ENCODE measurements at regions not wholly inside any gene's neighbourhood (a gene's known extent, or its start where the extent isn't known, plus 50 kb on each side); places are given as distances from the start of the nearest gene placed in this dataset.

- TF ChIP-seq ZBTB33 (IDR thresholded peaks at IDR 0.05) (no peak), GABPA (IDR thresholded peaks at IDR 0.05 in 1 of 2, conservative IDR thresholded peaks at IDR 0.05 in 1 of 2) (no peak), RAD21 (IDR thresholded peaks at IDR 0.05) (no peak)
Observed at GRCh38 chr21:30081506-30081905, 85.1 kb downstream of the CLDN17 start (continued).

GRCh38 chr21:30072496-30072895 is 94.1 kb downstream of the CLDN17 start:
- DNase-seq (ENCODE audit: low spot score), result no peak
- 18% methylated on average over 4 of the region's 4 CpGs for WGBS
- TF ChIP-seq FOXA1 (IDR thresholded peaks at IDR 0.05) (no peak), HNF4G (IDR thresholded peaks at IDR 0.05) (no peak), EGR1 (IDR thresholded peaks at IDR 0.05; ENCODE audit: low read depth in 2 of 2) (no peak), RAD21 (IDR thresholded peaks at IDR 0.05) (no peak), MAX (IDR thresholded peaks at IDR 0.05) (no peak), HNF4A (conservative IDR thresholded peaks at IDR 0.05) (no peak), JUND (IDR thresholded peaks at IDR 0.05) (no peak), GABPA (IDR thresholded peaks at IDR 0.05 in 1 of 2, conservative IDR thresholded peaks at IDR 0.05 in 1 of 2) (no peak), ATF3 (IDR thresholded peaks at IDR 0.05) (no peak), RXRA (IDR thresholded peaks at IDR 0.05) (no peak), FOXA2 (IDR thresholded peaks at IDR 0.05) (no peak), NR2F2 (IDR thresholded peaks at IDR 0.05) (no peak), CTCF (IDR thresholded peaks at IDR 0.05; ENCODE audit: low read depth, low read length, missing input control) (no peak), ZBTB33 (IDR thresholded peaks at IDR 0.05) (no peak), REST (IDR thresholded peaks at IDR 0.05) (no peak), YY1 (IDR thresholded peaks at IDR 0.05) (no peak), TAF1 (conservative IDR thresholded peaks at IDR 0.05) (no peak), SP1 (IDR thresholded peaks at IDR 0.05) (no peak)

More at GRCh38 chr21:30072496-30072895, 94.1 kb downstream of the CLDN17 start:
- Histone ChIP-seq H3K36me3 (ENCODE audit: control insufficient read depth in 4 of 4, insufficient read depth in 3 of 4, low read depth in 1 of 4, low read length in 3 of 4) (no peaks in the 10 kb centered on the region), H3K27ac (ENCODE audit: low read depth in 1 of 2, low read length in 2 of 2) (no peak overlapping the region), H3K27me3 (ENCODE audit: control insufficient read depth in 4 of 4, insufficient read depth in 4 of 4, low read length in 3 of 4) (no peaks in the 10 kb centered on the region), H3K9ac (ENCODE audit: low read depth in 1 of 2, low read length in 2 of 2) (no peak overlapping the region), H3K9me3 (ENCODE audit: control insufficient read depth in 4 of 4, low read length in 3 of 4) (peaks cover 0 to 5% (median 2%) of the 10 kb centered on the region in 4 donors), H3K4me1 (ENCODE audit: control insufficient read depth in 4 of 4, insufficient read depth in 4 of 4, low read length in 3 of 4) (no peaks in the 10 kb centered on the region), H3K4me3 (ENCODE audit: low read depth in 1 of 3, low read length in 3 of 3) (no peak overlapping the region)
